Kidney (tissue), 13 donors: ENCODE measurements at regions not wholly inside any gene's neighbourhood (a gene's known extent, or its start where the extent isn't known, plus 50 kb on each side); places are given as distances from the start of the nearest gene placed in this dataset.
"Not testable (repeated sequence)": the region's sequence is repeated elsewhere in the genome, so short reads cannot be mapped to it uniquely, and the experiment has no call there.

Source experiments
- DNase-seq, 5 donors: peaks; one replicate each; pipeline ENCODE4 v3.0.0-alpha.2; 2013 to 2020
- FAIRE-seq: peaks from 2 replicates; lab custom pipeline; 2012; peaks lifted over from hg19 to GRCh38; lab: Jason Lieb, UNC
- H3K27ac ChIP-seq, 2 donors: one replicate each; pipeline ENCODE4 v1.7.0; 2013; ENCODE audit warnings: low read depth in 2 of 2, low read length in 2 of 2, inconsistent platforms in 1 of 2
- H3K27me3 ChIP-seq: one replicate; pipeline ENCODE4 v1.7.1; 2013; ENCODE audit warnings: low read length, inconsistent platforms; ENCODE audit not compliant: control insufficient read depth, insufficient read depth
- H3K36me3 ChIP-seq, 3 donors: one replicate each; pipeline versions ENCODE4 v1.7.0 to v1.7.1; 2013; ENCODE audit warnings: low read length in 3 of 3, control low read depth in 1 of 3, inconsistent platforms in 1 of 3; ENCODE audit not compliant: insufficient read depth in 3 of 3, control insufficient read depth in 2 of 3
- H3K4me1 ChIP-seq, 3 donors: one replicate each; pipeline versions ENCODE4 v1.7.0 to v1.7.1; 2013; ENCODE audit warnings: low read length in 3 of 3, inconsistent platforms in 1 of 3, low read depth in 1 of 3; ENCODE audit not compliant: control insufficient read depth in 2 of 3, insufficient read depth in 2 of 3
- H3K4me3 ChIP-seq, 3 donors: one replicate each; pipeline versions ENCODE4 v1.7.0 to v1.8.1; 2013; ENCODE audit warnings: low read length in 3 of 3, control low read depth in 1 of 3, inconsistent platforms in 1 of 3
- H3K9ac ChIP-seq, 3 donors: one replicate each; pipeline versions ENCODE4 v1.7.0 to v1.7.1; 2013; ENCODE audit warnings: low read length in 3 of 3, control low read depth in 1 of 3, inconsistent platforms in 1 of 3
- H3K9me3 ChIP-seq, 3 donors: one replicate each; pipeline versions ENCODE4 v1.7.0 to v1.7.1; 2013; ENCODE audit warnings: low read length in 3 of 3, control low read depth in 1 of 3, inconsistent platforms in 1 of 3; ENCODE audit not compliant: control insufficient read depth in 2 of 3, insufficient read depth in 1 of 3
- intact Hi-C: fragments of 100-400 bp; cut with DNase I; formaldehyde crosslinking; loops from one replicate; pipeline ENCODE4 v1.11.1; 2022
- TF ChIP-seq, protein P1 (sequence below): IDR thresholded peaks from 3 replicates; pipeline ENCODE4 v1.5.1; 2012; ENCODE audit warnings: mild to moderate bottlenecking, moderate library complexity, borderline replicate concordance; ENCODE audit not compliant: insufficient read depth; ENCODE audit errors: extremely low read depth
- donor health status: control.
- donor health status: control.
- donor health status: control.
- donor health status: control.
- donor health status: control.
- donor health status: DM: yes; HTN: yes; CAD: no.
- donor health status: Normal renal cell carcinoma (clear cell type).

DNA sequence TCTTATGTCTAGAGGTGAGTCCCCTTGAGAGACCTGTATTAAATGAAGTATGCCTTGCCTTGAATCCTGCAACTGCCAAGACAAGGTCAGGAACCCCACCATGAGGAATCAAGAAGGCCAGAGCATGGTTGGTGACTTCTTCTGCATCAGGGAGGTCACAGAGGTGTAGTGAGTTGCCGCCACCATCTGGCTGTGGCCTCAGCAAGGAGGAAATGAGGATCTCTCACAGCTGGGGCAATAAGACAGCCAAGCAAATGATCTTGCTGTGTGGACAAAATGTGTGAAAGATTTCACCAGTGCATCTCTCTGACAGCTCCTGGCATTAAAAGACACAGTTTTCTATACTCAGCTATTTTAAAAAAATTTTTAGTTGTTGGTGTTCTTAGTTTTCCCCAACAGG is 611.0 kb downstream of the DOK5 start:
- DNase-seq (no peak), FAIRE-seq (no peak)
- H3K36me3 ChIP-seq: no peaks in the 10 kb centered on the region
- no peaks in the 10 kb centered on the region for H3K27me3 ChIP-seq
- H3K9ac ChIP-seq: no peak overlapping the region
- no peaks in the 10 kb centered on the region for H3K4me1 ChIP-seq
- H3K9me3 ChIP-seq: no peaks in the 10 kb centered on the region
- intact Hi-C loops: no loop called here
- no peak overlapping the region for H3K27ac ChIP-seq
- TF ChIP-seq, protein P1, sequence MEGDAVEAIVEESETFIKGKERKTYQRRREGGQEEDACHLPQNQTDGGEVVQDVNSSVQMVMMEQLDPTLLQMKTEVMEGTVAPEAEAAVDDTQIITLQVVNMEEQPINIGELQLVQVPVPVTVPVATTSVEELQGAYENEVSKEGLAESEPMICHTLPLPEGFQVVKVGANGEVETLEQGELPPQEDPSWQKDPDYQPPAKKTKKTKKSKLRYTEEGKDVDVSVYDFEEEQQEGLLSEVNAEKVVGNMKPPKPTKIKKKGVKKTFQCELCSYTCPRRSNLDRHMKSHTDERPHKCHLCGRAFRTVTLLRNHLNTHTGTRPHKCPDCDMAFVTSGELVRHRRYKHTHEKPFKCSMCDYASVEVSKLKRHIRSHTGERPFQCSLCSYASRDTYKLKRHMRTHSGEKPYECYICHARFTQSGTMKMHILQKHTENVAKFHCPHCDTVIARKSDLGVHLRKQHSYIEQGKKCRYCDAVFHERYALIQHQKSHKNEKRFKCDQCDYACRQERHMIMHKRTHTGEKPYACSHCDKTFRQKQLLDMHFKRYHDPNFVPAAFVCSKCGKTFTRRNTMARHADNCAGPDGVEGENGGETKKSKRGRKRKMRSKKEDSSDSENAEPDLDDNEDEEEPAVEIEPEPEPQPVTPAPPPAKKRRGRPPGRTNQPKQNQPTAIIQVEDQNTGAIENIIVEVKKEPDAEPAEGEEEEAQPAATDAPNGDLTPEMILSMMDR: no peak
- H3K4me3 ChIP-seq: no peak overlapping the region

DNA sequence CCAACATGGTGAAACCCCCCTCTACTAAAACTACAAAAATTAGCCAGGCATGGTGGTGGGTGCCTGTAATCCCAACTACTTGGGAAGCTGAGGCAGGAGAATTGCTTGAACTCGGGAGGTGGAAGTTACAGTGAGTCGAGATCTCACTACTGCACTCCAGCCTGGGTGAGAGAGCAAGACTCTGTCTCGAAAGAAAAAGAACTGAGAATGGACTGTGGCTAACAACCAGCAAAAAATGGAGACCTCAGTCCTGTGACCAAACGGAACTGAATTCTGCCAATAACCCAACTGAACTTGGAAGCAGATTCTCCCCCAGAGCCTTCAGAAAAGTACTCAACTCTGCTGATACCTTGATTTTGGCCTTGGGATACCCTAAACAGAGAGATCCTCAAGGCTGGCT is 604.5 kb downstream of the DOK5 start:
- TF ChIP-seq, protein P1: no peak
- Histone ChIP-seq H3K27ac (no peak overlapping the region), H3K9ac (no peak overlapping the region), H3K9me3 (no peaks in the 10 kb centered on the region), H3K4me3 (no peak overlapping the region), H3K36me3 (no peaks in the 10 kb centered on the region), H3K27me3 (no peaks in the 10 kb centered on the region), H3K4me1 (no peaks in the 10 kb centered on the region)
- DNase-seq (no peak), FAIRE-seq (no peak)
- intact Hi-C loops: no loop called here

DNA sequence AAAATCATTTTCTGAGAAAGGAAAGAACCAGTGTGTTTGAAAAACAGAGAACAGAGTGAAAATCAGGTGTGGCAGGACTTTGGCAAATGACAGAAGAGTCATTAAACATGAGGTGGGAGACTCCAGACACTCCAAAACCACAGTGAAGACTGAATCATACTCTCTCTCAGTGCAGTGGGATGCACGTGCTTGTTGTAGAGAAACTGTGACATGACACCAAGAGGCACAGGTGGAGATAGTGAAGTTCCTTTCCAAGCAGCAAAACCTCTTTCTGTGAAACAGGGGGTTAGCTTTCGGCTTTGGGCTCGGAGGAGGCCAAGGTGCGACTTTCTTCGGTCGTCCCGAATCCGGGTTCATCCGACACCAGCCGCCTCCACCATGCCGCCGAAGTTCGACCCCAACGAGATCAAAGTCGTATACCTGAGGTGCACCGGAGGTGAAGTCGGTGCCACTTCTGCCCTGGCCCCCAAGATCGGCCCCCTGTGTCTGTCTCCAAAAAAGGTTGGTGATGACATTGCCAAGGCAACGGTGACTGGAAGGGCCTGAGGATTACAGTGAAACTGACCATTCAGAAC is 599.0 kb downstream of the DOK5 start:
- H3K9me3 ChIP-seq, H3K4me3 ChIP-seq, H3K36me3 ChIP-seq, H3K27me3 ChIP-seq, H3K9ac ChIP-seq, H3K27ac ChIP-seq, intact Hi-C loops, FAIRE-seq, H3K4me1 ChIP-seq: not testable (repeated sequence)
- DNase-seq: peak in 1 of 5 donors; percentile 32

DNA sequence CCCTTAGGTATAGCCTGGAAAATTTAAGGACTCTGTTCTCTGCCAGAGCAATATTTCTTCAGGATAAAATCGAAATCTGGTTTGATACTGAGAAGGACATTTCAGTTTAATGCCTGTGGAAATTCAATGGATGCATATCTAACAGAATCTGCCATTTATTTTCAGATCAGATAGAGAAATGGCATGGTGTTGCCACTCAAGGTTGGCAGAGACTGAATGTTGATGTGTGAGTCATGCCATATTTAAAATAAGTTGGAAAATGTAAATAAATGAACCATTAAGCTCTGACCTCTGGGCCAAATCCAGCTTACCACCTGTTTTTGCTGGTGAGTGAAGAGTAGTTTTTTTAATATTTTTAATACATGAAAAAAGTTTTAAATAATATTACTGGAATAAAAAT is 594.6 kb downstream of the DOK5 start:
- DNase-seq (no peak), FAIRE-seq (no peak)
- Histone ChIP-seq H3K9ac (no peak overlapping the region), H3K27ac (no peak overlapping the region), H3K9me3 (peaks cover 0 to 3% (median 0%) of the 10 kb centered on the region in 3 donors), H3K27me3 (no peaks in the 10 kb centered on the region), H3K4me3 (no peak overlapping the region), H3K4me1 (no peaks in the 10 kb centered on the region), H3K36me3 (no peaks in the 10 kb centered on the region)
- TF ChIP-seq, protein P1: no peak
- intact Hi-C loops: no loop called here
